ENCODE measurements at regions not wholly inside any gene's neighbourhood (a gene's known extent, or its start where the extent isn't known, plus 50 kb on each side); places are given as distances from the start of the nearest gene placed in this dataset.

GRCh38 chr6:5869676-5870075 is 137.0 kb downstream of the NRN1 start:
- no peak for DNase-seq
- Histone ChIP-seq H3K4me3 (no peak overlapping the region), H3K36me3 (no peaks in the 10 kb centered on the region), H3K27me3 (no peaks in the 10 kb centered on the region), H3K4me1 (ENCODE audit: insufficient read depth) (no peaks in the 10 kb centered on the region), H3K27ac (no peak overlapping the region), H3K9me3 (no peaks in the 10 kb centered on the region)
- intact Hi-C loops (cut with DNase I): no loop called here
- no peak for TF ChIP-seq POLR2A (IDR thresholded peaks at IDR 0.05)
- TF ChIP-seq EP300 (IDR thresholded peaks at IDR 0.05): no peak
- TF ChIP-seq, protein P1, sequence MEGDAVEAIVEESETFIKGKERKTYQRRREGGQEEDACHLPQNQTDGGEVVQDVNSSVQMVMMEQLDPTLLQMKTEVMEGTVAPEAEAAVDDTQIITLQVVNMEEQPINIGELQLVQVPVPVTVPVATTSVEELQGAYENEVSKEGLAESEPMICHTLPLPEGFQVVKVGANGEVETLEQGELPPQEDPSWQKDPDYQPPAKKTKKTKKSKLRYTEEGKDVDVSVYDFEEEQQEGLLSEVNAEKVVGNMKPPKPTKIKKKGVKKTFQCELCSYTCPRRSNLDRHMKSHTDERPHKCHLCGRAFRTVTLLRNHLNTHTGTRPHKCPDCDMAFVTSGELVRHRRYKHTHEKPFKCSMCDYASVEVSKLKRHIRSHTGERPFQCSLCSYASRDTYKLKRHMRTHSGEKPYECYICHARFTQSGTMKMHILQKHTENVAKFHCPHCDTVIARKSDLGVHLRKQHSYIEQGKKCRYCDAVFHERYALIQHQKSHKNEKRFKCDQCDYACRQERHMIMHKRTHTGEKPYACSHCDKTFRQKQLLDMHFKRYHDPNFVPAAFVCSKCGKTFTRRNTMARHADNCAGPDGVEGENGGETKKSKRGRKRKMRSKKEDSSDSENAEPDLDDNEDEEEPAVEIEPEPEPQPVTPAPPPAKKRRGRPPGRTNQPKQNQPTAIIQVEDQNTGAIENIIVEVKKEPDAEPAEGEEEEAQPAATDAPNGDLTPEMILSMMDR (IDR thresholded peaks at IDR 0.05): no peak
- WGBS, 3 donors: 82 to 91% (median 85%) methylated on average over 4 of the region's 4 CpGs

DNA sequence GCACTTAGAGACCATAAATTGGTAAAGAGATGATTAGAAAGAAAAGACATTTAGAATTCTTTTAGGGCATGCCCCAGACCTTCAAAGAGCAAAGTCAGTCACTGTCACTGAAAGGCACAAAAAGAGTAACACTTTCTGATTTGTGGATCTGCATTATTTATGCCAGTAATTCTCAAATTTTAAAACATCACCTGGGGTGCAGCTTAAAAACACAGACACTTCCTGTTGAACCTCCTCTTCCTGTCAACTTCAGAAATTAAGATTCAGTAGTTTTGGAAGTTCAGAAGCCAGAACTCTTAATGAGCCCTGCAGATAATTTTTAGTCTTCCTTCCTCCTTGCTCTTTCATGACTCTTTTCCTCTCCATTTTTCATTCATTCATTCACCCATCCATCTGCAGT is 137.5 kb downstream of the NRN1 start:
- Histone ChIP-seq H3K4me1 (ENCODE audit: insufficient read depth) (no peaks in the 10 kb centered on the region), H3K9me3 (no peaks in the 10 kb centered on the region), H3K36me3 (no peaks in the 10 kb centered on the region), H3K27me3 (no peaks in the 10 kb centered on the region), H3K4me3 (no peak overlapping the region), H3K27ac (no peak overlapping the region)
- no peak for TF ChIP-seq EP300 (IDR thresholded peaks at IDR 0.05)
- TF ChIP-seq, protein P1 (IDR thresholded peaks at IDR 0.05): no peak
- intact Hi-C loops (cut with DNase I): no loop called here
- DNase-seq: no peak

- H3K9me3 ChIP-seq: no peaks in the 10 kb centered on the region
- H3K27me3 ChIP-seq: no peaks in the 10 kb centered on the region
- intact Hi-C loops (cut with DNase I): no loop called here
- no peak for TF ChIP-seq EP300 (IDR thresholded peaks at IDR 0.05)
- TF ChIP-seq, protein P1 (IDR thresholded peaks at IDR 0.05): no peak
- no peak for TF ChIP-seq POLR2A (IDR thresholded peaks at IDR 0.05)
- H3K4me3 ChIP-seq: no peak overlapping the region
- no peaks in the 10 kb centered on the region for H3K36me3 ChIP-seq
- H3K4me1 ChIP-seq (ENCODE audit: insufficient read depth): no peaks in the 10 kb centered on the region
- no peak overlapping the region for H3K27ac ChIP-seq
- 47 to 56% (median 55%) methylated on average over 4 of the region's 4 CpGs for WGBS, 3 donors
- DNase-seq: no peak
Observed at GRCh38 chr6:5866547-5867051, 140.1 kb downstream of the NRN1 start.

- Histone ChIP-seq H3K27ac (no peak overlapping the region), H3K36me3 (no peaks in the 10 kb centered on the region), H3K9me3 (no peaks in the 10 kb centered on the region), H3K4me1 (ENCODE audit: insufficient read depth) (no peaks in the 10 kb centered on the region), H3K4me3 (no peak overlapping the region), H3K27me3 (no peaks in the 10 kb centered on the region)
- TF ChIP-seq EP300 (IDR thresholded peaks at IDR 0.05) (no peak), POLR2A (IDR thresholded peaks at IDR 0.05) (no peak)
- TF ChIP-seq, protein P1 (IDR thresholded peaks at IDR 0.05): no peak
- 68 to 78% (median 71%) methylated on average over 3 of the region's 3 CpGs for WGBS, 3 donors
- intact Hi-C loops (cut with DNase I): no loop called here
- no peak for DNase-seq
Observed at GRCh38 chr6:5865506-5866031, 141.2 kb downstream of the NRN1 start.

Measured in ovary (tissue), 7 donors.